CD4-positive, alpha-beta T cell treated with Interleukin-1 beta for 1 hour (primary cell): ENCODE measurements at regions not wholly inside any gene's neighbourhood (a gene's known extent, or its start where the extent isn't known, plus 50 kb on each side); places are given as distances from the start of the nearest gene placed in this dataset.
A peak's percentile ranks its signal among the peaks of the same experiment; 100 is the strongest.
"Not testable (repeated sequence)": the region's sequence is repeated elsewhere in the genome, so short reads cannot be mapped to it uniquely, and the experiment has no call there.

Experiments used
- DNase-seq, 2 donors: peaks; one replicate each; pipeline ENCODE4 v3.0.0-alpha.2; 2020 to 2022

GRCh38 chr1:143905214-143906179, 66.3 kb downstream of the FAM72C start:
- peak; percentile 17 to 20 for DNase-seq

- DNase-seq = peak in 1 of 2 donors; percentile 25
These were observed 67.2 kb downstream of the FAM72C start for GRCh38 chr1:143904622-143904979.

- peak in 1 of 2 donors; percentile 0 for DNase-seq
These were observed 67.7 kb downstream of the FAM72C start for GRCh38 chr1:143903899-143904621.

GRCh38 chr1:143896377-143896776, 75.4 kb downstream of the FAM72C start:
- DNase-seq = not testable (repeated sequence)

- DNase-seq = peak; percentile 74 to 81
These were observed 86.7 kb downstream of the FAM72C start for GRCh38 chr1:143884932-143885574.

GRCh38 chr1:143884532-143884931, 87.3 kb downstream of the FAM72C start:
- DNase-seq = peak; percentile 57 to 65

- peak in 1 of 2 donors; percentile 2 for DNase-seq
These were observed 91.8 kb downstream of the FAM72C start for GRCh38 chr1:143879757-143880536.

GRCh38 chr1:143875947-143876346, 95.8 kb downstream of the FAM72C start:
- DNase-seq = not testable (repeated sequence)

GRCh38 chr1:143874625-143875024, 97.2 kb downstream of the FAM72C start:
- not testable (repeated sequence) for DNase-seq

GRCh38 chr1:143873650-143874049, 98.1 kb downstream of the FAM72C start:
- DNase-seq = not testable (repeated sequence)

- not testable (repeated sequence) for DNase-seq
These were observed 101.4 kb downstream of the FAM72C start for GRCh38 chr1:143870388-143870787.

- DNase-seq = not testable (repeated sequence)
These were observed 104.1 kb downstream of the FAM72C start for GRCh38 chr1:143867590-143868220.

- DNase-seq = not testable (repeated sequence)
These were observed 107.8 kb downstream of the FAM72C start for GRCh38 chr1:143863901-143864520.

GRCh38 chr1:143862722-143863121, 109.1 kb downstream of the FAM72C start:
- not testable (repeated sequence) for DNase-seq

GRCh38 chr1:143861306-143861705, 110.5 kb downstream of the FAM72C start:
- not testable (repeated sequence) for DNase-seq

GRCh38 chr1:143855867-143856266, 115.9 kb downstream of the FAM72C start:
- DNase-seq = not testable (repeated sequence)

GRCh38 chr1:143854069-143854468, 117.7 kb downstream of the FAM72C start:
- not testable (repeated sequence) for DNase-seq

GRCh38 chr1:143850637-143851036, 121.1 kb downstream of the FAM72C start:
- DNase-seq = not testable (repeated sequence)

GRCh38 chr1:143848859-143849258, 122.9 kb downstream of the FAM72C start:
- not testable (repeated sequence) for DNase-seq

GRCh38 chr1:143845193-143845592, 126.6 kb downstream of the FAM72C start:
- DNase-seq = not testable (repeated sequence)

GRCh38 chr1:143842058-143842457, 129.7 kb downstream of the FAM72C start:
- DNase-seq = not testable (repeated sequence)
